ENCODE measurements at regions not wholly inside any gene's neighbourhood (a gene's known extent, or its start where the extent isn't known, plus 50 kb on each side); places are given as distances from the start of the nearest gene placed in this dataset.

GRCh38 chr4:166635367-166635766 lies 598.9 kb downstream of the SPOCK3 start:
- DNase-seq (ENCODE audit: low read depth): no peak

- DNase-seq (ENCODE audit: low read depth): no peak
Observed at GRCh38 chr4:166637816-166638215, 596.5 kb downstream of the SPOCK3 start.

- no peak for DNase-seq (ENCODE audit: low read depth)
Observed at GRCh38 chr4:166655231-166655630, 579.1 kb downstream of the SPOCK3 start.

- DNase-seq (ENCODE audit: low read depth): no peak
Observed at GRCh38 chr4:166655705-166656104, 578.6 kb downstream of the SPOCK3 start.

- DNase-seq (ENCODE audit: low read depth): no peak
Observed at GRCh38 chr4:166657261-166657660, 577.0 kb downstream of the SPOCK3 start.

- no peak for DNase-seq (ENCODE audit: low read depth)
Observed at GRCh38 chr4:166658585-166658984, 575.7 kb downstream of the SPOCK3 start.

- no peak for DNase-seq (ENCODE audit: low read depth)
Observed at GRCh38 chr4:166662266-166662843, 571.9 kb downstream of the SPOCK3 start.

GRCh38 chr4:166670341-166670740 lies 564.0 kb downstream of the SPOCK3 start:
- DNase-seq (ENCODE audit: low read depth): no peak

GRCh38 chr4:166673911-166674310 lies 560.4 kb downstream of the SPOCK3 start:
- no peak for DNase-seq (ENCODE audit: low read depth)

- DNase-seq (ENCODE audit: low read depth): no peak
Observed at GRCh38 chr4:166675411-166675810, 558.9 kb downstream of the SPOCK3 start.

GRCh38 chr4:166680796-166681195 lies 553.5 kb downstream of the SPOCK3 start:
- DNase-seq (ENCODE audit: low read depth): no peak

GRCh38 chr4:166682200-166682599 lies 552.1 kb downstream of the SPOCK3 start:
- DNase-seq (ENCODE audit: low read depth): no peak

Data from GM04503 (cell line).